T-helper 17 cell (primary cell): ENCODE measurements at regions not wholly inside any gene's neighbourhood (a gene's known extent, or its start where the extent isn't known, plus 50 kb on each side); places are given as distances from the start of the nearest gene placed in this dataset.
"Not testable (repeated sequence)": the region's sequence is repeated elsewhere in the genome, so short reads cannot be mapped to it uniquely, and the experiment has no call there.

ENCODE experiments used
- ATAC-seq: fragments of 150-1000 bp; cut with Tn5 transposase; 2 replicates; pipeline ENCODE4 v1.10.0; 2021; ENCODE audit warnings: mild to moderate bottlenecking, moderate library complexity
- DNase-seq, 3 donors: peaks; one replicate each; pipeline versions ENCODE4 v3.0.0 to v3.0.0-alpha.2; 2020 to 2021
- H3K9me3 ChIP-seq: one replicate; pipeline ENCODE4 v1.7.0; 2013; ENCODE audit warnings: low read length, mild to moderate bottlenecking; ENCODE audit not compliant: control insufficient read depth, poor library complexity, severe bottlenecking
- H3K27ac Mint-ChIP-seq: one replicate; pipeline ENCODE4 v1.8.0; 2022; ENCODE audit warnings: mild to moderate bottlenecking, moderate library complexity, mixed read lengths
- H3K27me3 Mint-ChIP-seq: one replicate; pipeline ENCODE4 v1.8.0; 2022; ENCODE audit warnings: mixed read lengths
- H3K36me3 Mint-ChIP-seq: one replicate; pipeline ENCODE4 v1.8.0; 2022; ENCODE audit warnings: low read depth, mixed read lengths
- H3K4me1 Mint-ChIP-seq: one replicate; pipeline ENCODE4 v1.8.0; 2022; ENCODE audit warnings: mild to moderate bottlenecking, mixed read lengths
- H3K4me3 Mint-ChIP-seq: one replicate; pipeline ENCODE4 v1.8.0; 2022; ENCODE audit warnings: mild to moderate bottlenecking, moderate library complexity, mixed read lengths

- Mint-ChIP-seq H3K36me3 (no peaks in the 10 kb centered on the region), H3K4me3 (no peak overlapping the region), H3K27me3 (peaks cover 65% of the 10 kb centered on the region), H3K27ac (no peak overlapping the region), H3K4me1 (peaks cover 8% of the 10 kb centered on the region)
- no peak for DNase-seq
- no peaks in the 10 kb centered on the region for H3K9me3 ChIP-seq
- no peak for ATAC-seq
Measured at GRCh38 chr5:168132241-168132641, 159.2 kb upstream of the WWC1 start.

GRCh38 chr5:168135897-168136296 lies 155.5 kb upstream of the WWC1 start:
- H3K9me3 ChIP-seq = no peaks in the 10 kb centered on the region
- Mint-ChIP-seq H3K27me3 (peaks cover 57% of the 10 kb centered on the region), H3K4me3 (no peak overlapping the region), H3K4me1 (peaks cover 8% of the 10 kb centered on the region), H3K27ac (no peak overlapping the region), H3K36me3 (no peaks in the 10 kb centered on the region)
- ATAC-seq (no peak), DNase-seq (no peak)

- ATAC-seq (no peak), DNase-seq (no peak)
- Mint-ChIP-seq H3K36me3 (no peaks in the 10 kb centered on the region), H3K27ac (no peak overlapping the region), H3K4me1 (peaks cover 8% of the 10 kb centered on the region), H3K27me3 (peaks cover 58% of the 10 kb centered on the region), H3K4me3 (no peak overlapping the region)
- no peaks in the 10 kb centered on the region for H3K9me3 ChIP-seq
Measured at GRCh38 chr5:168136340-168136739, 155.1 kb upstream of the WWC1 start.

- H3K27ac Mint-ChIP-seq = no peak overlapping the region
- no peak overlapping the region for H3K4me3 Mint-ChIP-seq
- no peak for DNase-seq
- H3K36me3 Mint-ChIP-seq = no peaks in the 10 kb centered on the region
- H3K4me1 Mint-ChIP-seq = peaks cover 8% of the 10 kb centered on the region
- no peaks in the 10 kb centered on the region for H3K9me3 ChIP-seq
- ATAC-seq = no peak
- peaks cover 50% of the 10 kb centered on the region for H3K27me3 Mint-ChIP-seq
Measured at GRCh38 chr5:168137265-168137664, 154.2 kb upstream of the WWC1 start.

GRCh38 chr5:168140241-168140640 lies 151.2 kb upstream of the WWC1 start:
- H3K27ac Mint-ChIP-seq = no peak overlapping the region
- no peak for ATAC-seq
- peaks cover 8% of the 10 kb centered on the region for H3K4me1 Mint-ChIP-seq
- no peak for DNase-seq
- H3K9me3 ChIP-seq = no peaks in the 10 kb centered on the region
- H3K36me3 Mint-ChIP-seq = no peaks in the 10 kb centered on the region
- H3K4me3 Mint-ChIP-seq = no peak overlapping the region
- H3K27me3 Mint-ChIP-seq = peaks cover 37% of the 10 kb centered on the region

- no peak overlapping the region for H3K27ac Mint-ChIP-seq
- no peaks in the 10 kb centered on the region for H3K4me1 Mint-ChIP-seq
- DNase-seq (no peak), ATAC-seq (no peak)
- peaks cover 18% of the 10 kb centered on the region for H3K27me3 Mint-ChIP-seq
- H3K36me3 Mint-ChIP-seq = no peaks in the 10 kb centered on the region
- H3K9me3 ChIP-seq = no peaks in the 10 kb centered on the region
- H3K4me3 Mint-ChIP-seq = no peak overlapping the region
Measured at GRCh38 chr5:168142402-168142801, 149.0 kb upstream of the WWC1 start.

GRCh38 chr5:168143521-168143920 lies 147.9 kb upstream of the WWC1 start:
- ATAC-seq, H3K4me1 Mint-ChIP-seq, H3K9me3 ChIP-seq, H3K36me3 Mint-ChIP-seq, H3K27ac Mint-ChIP-seq, DNase-seq, H3K4me3 Mint-ChIP-seq: not testable (repeated sequence)
- peaks cover 18% of the 10 kb centered on the region for H3K27me3 Mint-ChIP-seq

- Mint-ChIP-seq H3K27ac (no peak overlapping the region), H3K4me3 (no peak overlapping the region), H3K27me3 (peaks cover 36% of the 10 kb centered on the region), H3K4me1 (no peaks in the 10 kb centered on the region), H3K36me3 (peaks cover 3% of the 10 kb centered on the region)
- DNase-seq = no peak
- ATAC-seq = no peak
- H3K9me3 ChIP-seq = no peaks in the 10 kb centered on the region
Measured at GRCh38 chr5:168147106-168147505, 144.3 kb upstream of the WWC1 start.

- Mint-ChIP-seq H3K4me1 (no peaks in the 10 kb centered on the region), H3K27me3 (peaks cover 40% of the 10 kb centered on the region), H3K27ac (no peak overlapping the region), H3K36me3 (peaks cover 3% of the 10 kb centered on the region), H3K4me3 (no peak overlapping the region)
- ATAC-seq (no peak), DNase-seq (no peak)
- H3K9me3 ChIP-seq = no peaks in the 10 kb centered on the region
Measured at GRCh38 chr5:168147568-168148360, 143.7 kb upstream of the WWC1 start.

- DNase-seq = no peak
- no peaks in the 10 kb centered on the region for H3K9me3 ChIP-seq
- no peak overlapping the region for H3K4me3 Mint-ChIP-seq
- peaks cover 3% of the 10 kb centered on the region for H3K36me3 Mint-ChIP-seq
- H3K4me1 Mint-ChIP-seq = no peaks in the 10 kb centered on the region
- ATAC-seq = no peak
- peaks cover 67% of the 10 kb centered on the region for H3K27me3 Mint-ChIP-seq
- H3K27ac Mint-ChIP-seq = no peak overlapping the region
Measured at GRCh38 chr5:168151041-168151440, 140.4 kb upstream of the WWC1 start.

- Mint-ChIP-seq H3K4me3 (no peak overlapping the region), H3K36me3 (peaks cover 3% of the 10 kb centered on the region), H3K27ac (no peak overlapping the region), H3K4me1 (no peaks in the 10 kb centered on the region), H3K27me3 (peaks cover 79% of the 10 kb centered on the region)
- ATAC-seq (peak; percentile 20), DNase-seq (no peak)
- no peaks in the 10 kb centered on the region for H3K9me3 ChIP-seq
Measured at GRCh38 chr5:168152660-168153059, 138.8 kb upstream of the WWC1 start.

- no peak overlapping the region for H3K27ac Mint-ChIP-seq
Measured at GRCh38 chr5:168153263-168153875, 138.1 kb upstream of the WWC1 start.

GRCh38 chr5:168153876-168154270 lies 137.6 kb upstream of the WWC1 start:
- H3K4me1 Mint-ChIP-seq = no peaks in the 10 kb centered on the region
- no peak for ATAC-seq

More at GRCh38 chr5:168153263-168153875, 138.1 kb upstream of the WWC1 start:
- H3K4me1 Mint-ChIP-seq = no peaks in the 10 kb centered on the region
- H3K4me3 Mint-ChIP-seq = no peak overlapping the region
- ATAC-seq = no peak
- peaks cover 83% of the 10 kb centered on the region for H3K27me3 Mint-ChIP-seq
- H3K9me3 ChIP-seq = no peaks in the 10 kb centered on the region
- DNase-seq = no peak
- H3K36me3 Mint-ChIP-seq = peaks cover 3% of the 10 kb centered on the region

GRCh38 chr5:168155585-168155984 lies 135.9 kb upstream of the WWC1 start:
- H3K27ac Mint-ChIP-seq = no peak overlapping the region
- no peak overlapping the region for H3K4me3 Mint-ChIP-seq
- peaks cover 2% of the 10 kb centered on the region for H3K4me1 Mint-ChIP-seq
- H3K9me3 ChIP-seq = no peaks in the 10 kb centered on the region
- peaks cover 68% of the 10 kb centered on the region for H3K27me3 Mint-ChIP-seq
- H3K36me3 Mint-ChIP-seq = no peaks in the 10 kb centered on the region
- ATAC-seq = no peak
- DNase-seq = no peak

More at GRCh38 chr5:168153876-168154270, 137.6 kb upstream of the WWC1 start:
- no peaks in the 10 kb centered on the region for H3K9me3 ChIP-seq
- Mint-ChIP-seq H3K4me3 (no peak overlapping the region), H3K27ac (no peak overlapping the region), H3K27me3 (peaks cover 80% of the 10 kb centered on the region), H3K36me3 (peaks cover 3% of the 10 kb centered on the region)
- no peak for DNase-seq
